ENCODE measurements at regions not wholly inside any gene's neighbourhood (a gene's known extent, or its start where the extent isn't known, plus 50 kb on each side); places are given as distances from the start of the nearest gene placed in this dataset.

- TF ChIP-seq CTCF (IDR thresholded peaks at IDR 0.05) (no peak), POLR2A (IDR thresholded peaks at IDR 0.05) (no peak)
Measured at GRCh38 chr15:69661871-69662644, 209.4 kb downstream of the RPLP1 start.
